Body of pancreas (tissue), 4 donors: ENCODE measurements at regions not wholly inside any gene's neighbourhood (a gene's known extent, or its start where the extent isn't known, plus 50 kb on each side); places are given as distances from the start of the nearest gene placed in this dataset.

Source experiments
- CTCF ChIP-seq, 7 experiments: fragments of 450-650 bp in 4 of 7; fragments of 200-600 bp in 3 of 7; sonication (generic) in 3 of 7; IDR thresholded peaks; one replicate each; pipeline ENCODE4 v1.5.1; 2016 to 2019; ENCODE audit warnings: antibody characterized with exemption in 7 of 7
- POLR2A ChIP-seq, 3 donors: fragments of 450-650 bp; IDR thresholded peaks; one replicate each; pipeline ENCODE4 v1.6.1; 2016; ENCODE audit warnings: antibody characterized with exemption in 3 of 3, mild to moderate bottlenecking in 2 of 3

- TF ChIP-seq CTCF (IDR thresholded peaks at IDR 0.05) (no peak), POLR2A (IDR thresholded peaks at IDR 0.05) (no peak)
These were observed 197.4 kb downstream of the GAS1 start for GRCh38 chr9:86749894-86750255.
